Stimulated activated CD4-positive, alpha-beta T cell treated with anti-CD3 and anti-CD28 coated beads, Interleukin-1b, Interleukin-23, amount 100 ng/mL, for 48 hours (primary cell): ENCODE measurements at regions not wholly inside any gene's neighbourhood (a gene's known extent, or its start where the extent isn't known, plus 50 kb on each side); places are given as distances from the start of the nearest gene placed in this dataset.

ENCODE experiments used
- DNase-seq: peaks from one replicate; pipeline ENCODE4 v3.0.0-alpha.2; 2020

GRCh38 chr1:56340977-56341376 is 238.4 kb downstream of the PLPP3 start:
- DNase-seq, result no peak

DNA sequence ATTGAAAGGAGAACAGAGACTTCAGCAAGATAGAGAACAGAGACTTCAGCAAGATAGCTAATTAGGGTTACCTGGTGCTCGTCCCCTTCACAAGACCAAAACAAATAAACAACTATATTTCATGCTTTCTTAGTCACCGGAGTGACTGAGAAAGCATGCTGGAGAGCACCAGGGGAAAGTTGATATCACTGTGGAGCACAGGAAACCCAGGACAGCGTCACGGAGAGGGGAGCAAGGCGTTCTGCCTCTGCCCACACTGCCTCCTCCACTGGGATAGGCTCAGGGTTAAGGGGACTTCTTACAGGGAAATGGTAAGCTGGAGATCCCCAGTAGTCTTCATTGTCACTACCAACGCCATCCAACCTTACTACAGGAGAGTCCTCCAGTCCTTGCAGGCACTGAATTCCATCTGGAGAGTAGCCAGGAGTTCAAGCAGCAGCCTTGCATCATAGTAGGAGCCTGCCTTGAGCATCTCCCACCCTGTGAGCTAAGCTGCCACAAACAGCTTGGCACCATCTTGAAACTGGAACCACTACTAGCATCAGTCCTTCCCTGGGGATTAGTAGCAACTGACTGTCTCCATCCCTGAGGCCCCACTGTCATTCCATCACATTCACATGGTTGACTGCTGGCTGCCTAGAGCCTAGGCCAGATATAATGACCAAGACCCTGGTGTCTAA is 239.4 kb downstream of the PLPP3 start:
- DNase-seq, result no peak

DNA sequence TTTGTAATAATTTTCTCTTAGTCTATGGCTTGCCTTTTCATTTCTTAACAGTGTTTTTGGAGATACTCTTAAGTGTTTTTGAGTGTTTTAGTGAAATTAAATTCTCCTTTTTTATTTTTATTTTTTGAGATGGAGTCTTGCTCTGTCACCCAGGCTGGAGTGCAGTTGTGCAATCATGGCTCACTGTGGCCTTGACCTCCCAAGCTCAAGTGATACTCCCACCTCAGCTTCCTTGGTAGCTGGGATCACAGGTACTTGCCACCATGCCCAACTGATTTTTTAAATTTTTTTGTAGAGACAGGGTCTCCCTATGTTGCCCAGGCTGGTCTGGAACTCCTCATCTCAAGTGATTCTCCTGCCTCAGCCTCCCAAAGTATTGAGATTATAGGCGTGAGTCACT is 240.3 kb downstream of the PLPP3 start:
- no peak for DNase-seq

DNA sequence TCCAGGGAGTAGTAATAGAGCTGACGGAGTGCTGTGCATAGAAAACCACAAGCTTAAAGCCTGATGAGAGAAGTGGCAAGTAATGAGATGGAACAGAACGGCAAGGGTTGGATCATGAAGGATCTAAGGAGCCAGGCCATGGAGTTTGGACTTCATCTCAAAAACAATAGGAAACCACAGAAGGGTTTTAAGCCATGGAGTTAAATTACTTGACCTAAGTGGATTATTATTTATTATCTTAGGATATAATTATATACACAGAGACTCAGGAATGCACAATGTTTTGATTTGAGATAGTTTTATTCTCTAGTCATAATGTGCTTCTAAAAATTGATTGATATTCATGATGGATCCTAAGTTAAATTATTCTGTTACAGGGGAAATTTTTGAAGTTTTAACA is 242.4 kb downstream of the PLPP3 start:
- no peak for DNase-seq

- no peak for DNase-seq
Observed at GRCh38 chr1:56335394-56335793, 244.0 kb downstream of the PLPP3 start.

GRCh38 chr1:56334047-56334446 is 245.3 kb downstream of the PLPP3 start:
- no peak for DNase-seq

DNA sequence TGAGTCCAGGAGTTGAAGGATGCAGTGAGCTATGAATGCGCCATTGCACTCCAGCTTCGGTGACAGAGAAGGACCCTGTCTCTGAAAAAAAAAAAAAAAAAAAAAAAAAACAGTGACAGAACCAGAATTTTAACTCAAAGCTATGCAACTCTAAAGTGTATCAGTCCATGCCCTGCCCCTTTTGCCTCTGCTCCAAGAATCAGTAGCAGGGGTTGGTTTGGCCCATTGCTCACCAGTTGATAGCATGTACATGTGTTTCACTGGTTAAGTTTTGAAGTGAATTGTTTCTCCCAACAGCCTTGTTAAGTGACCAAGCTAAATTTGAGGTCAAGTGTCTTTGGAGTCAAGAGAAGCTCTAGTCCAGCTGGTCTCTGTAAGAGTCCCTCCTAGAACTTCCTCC is 245.9 kb downstream of the PLPP3 start:
- no peak for DNase-seq

DNA sequence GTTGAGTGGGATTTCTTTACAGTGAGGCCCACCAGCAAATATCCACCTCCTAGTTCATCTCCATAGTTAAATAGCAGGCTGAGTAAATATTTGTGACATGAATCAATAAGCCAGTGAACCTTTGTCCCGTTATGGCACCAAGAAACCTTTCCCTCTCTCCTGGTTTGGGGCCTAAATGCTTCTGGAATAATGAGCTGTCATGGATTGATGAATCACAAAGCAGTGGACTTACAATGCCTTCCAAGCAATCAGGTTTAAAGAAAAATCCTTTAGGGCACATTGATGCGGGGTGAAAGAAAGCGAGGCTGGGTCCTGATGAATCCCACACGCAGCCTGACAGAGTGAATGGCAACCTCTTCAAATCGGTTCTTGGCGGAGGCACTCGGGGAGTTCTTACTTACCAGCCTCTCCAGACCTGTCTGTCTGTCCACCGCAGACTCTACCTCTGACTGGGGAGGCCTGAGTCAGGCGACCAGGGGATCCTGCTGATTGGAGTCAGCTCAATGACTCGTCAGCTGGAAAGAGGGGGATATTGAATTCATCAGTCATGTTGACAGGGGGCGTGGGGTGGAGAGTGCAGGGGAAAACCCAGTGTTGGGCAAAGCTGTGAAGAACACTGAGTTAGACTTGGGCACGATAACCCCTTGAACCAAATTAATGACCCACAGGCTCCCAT is 247.3 kb downstream of the PLPP3 start:
- no peak for DNase-seq

DNA sequence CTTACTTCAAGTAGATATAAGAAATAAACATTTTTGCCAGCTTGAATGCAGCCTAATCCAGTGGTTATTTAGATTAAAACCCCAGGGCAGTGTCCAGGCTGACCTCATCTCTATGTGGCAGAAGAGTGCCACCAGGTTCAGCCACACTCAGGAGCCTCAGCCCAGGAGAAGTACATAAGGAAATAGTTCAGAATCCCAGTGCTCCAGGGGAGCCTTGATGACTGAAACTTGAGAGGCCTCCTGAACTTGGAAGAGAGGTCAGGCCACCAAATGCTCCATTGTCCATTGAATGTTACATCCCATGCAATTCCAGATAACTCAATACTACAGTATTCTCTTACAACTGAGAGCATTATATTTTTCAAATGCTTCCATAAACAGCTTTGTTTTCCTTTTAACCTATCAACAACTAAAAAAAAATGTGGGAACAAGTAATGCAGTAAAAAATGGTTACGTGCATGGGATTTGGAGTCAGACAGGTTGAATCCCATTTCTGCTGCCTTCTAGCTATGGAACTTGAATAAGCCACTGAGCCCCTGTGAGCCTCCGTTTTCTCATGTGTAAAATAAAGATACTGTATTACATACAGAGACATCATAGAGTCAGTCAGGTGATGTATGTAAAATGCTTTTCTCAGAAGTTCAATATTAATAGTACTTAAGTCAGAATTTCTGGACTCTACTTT is 248.0 kb downstream of the PLPP3 start:
- no peak for DNase-seq

DNA sequence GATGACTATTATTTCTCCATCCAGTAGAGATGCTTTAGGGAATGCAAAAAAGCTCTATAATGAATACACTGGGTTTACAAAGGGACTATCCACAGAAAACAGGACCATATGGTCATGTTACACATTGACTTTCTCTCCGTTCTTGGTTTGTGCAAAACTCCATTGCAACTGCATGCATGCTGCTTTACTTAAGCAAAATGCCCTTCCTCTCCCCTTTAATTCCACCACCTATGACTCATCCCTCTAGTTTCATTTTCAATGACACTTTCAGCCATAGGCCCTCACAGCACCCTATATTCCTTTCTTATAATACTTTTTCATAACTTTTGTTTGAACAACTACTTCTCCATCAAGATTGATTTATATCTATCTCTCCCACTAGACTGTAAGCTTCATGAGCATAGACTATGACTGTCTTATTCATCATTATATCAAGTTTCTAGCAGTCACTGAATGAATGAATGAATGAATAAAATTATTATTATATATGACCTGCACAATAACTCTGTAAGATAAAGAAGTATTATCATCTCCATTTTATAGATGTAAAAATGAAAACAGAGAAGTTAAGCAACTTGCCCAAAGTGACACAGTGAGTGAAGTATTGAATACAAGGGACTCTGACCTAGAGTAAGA is 248.9 kb downstream of the PLPP3 start:
- DNase-seq, result no peak

DNA sequence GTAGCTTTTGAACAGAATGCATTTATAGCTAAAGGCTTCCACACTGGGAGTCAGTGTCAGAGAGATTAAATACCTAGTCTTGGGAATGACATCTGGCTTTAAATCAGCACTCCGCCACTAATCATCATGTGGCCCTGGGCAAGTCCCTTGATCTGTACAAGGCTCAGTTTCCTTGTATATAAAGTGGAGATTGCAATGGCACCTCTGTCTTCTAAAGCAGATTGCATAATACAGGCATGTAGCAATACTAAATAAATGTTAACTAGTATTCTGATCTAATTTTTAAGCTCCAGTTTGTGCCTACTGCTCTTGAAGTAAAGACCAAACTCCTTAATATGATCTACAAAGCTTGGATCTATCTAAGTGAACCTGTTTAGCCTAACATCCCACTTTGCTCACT is 249.4 kb downstream of the PLPP3 start:
- no peak for DNase-seq

DNA sequence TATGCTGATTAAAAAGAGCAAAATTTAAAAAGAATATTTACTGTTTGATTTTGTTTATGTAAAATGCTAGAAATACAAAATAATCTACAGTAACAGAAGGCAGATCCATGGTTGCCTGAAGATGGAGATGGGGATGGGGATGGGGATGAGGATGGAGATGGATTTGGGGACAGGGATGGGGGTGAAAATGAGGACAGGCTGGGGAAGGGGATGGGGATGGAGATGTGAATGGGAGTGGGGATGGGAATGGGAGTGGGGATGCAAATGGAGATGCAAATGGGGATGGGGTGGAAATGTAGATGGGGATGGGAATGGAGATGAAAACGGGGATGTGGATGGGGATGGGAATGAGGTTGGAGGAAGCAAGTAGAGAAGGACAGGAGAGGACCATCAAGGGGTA is 252.2 kb downstream of the PLPP3 start:
- DNase-seq, result no peak

- no peak for DNase-seq
Observed at GRCh38 chr1:56326056-56326455, 253.3 kb downstream of the PLPP3 start.

- DNase-seq, result no peak
Observed at GRCh38 chr1:56324504-56324903, 254.9 kb downstream of the PLPP3 start.

GRCh38 chr1:56322211-56322610 is 257.2 kb downstream of the PLPP3 start:
- no peak for DNase-seq

- no peak for DNase-seq
Observed at GRCh38 chr1:56321150-56321490, 258.2 kb downstream of the PLPP3 start.

DNA sequence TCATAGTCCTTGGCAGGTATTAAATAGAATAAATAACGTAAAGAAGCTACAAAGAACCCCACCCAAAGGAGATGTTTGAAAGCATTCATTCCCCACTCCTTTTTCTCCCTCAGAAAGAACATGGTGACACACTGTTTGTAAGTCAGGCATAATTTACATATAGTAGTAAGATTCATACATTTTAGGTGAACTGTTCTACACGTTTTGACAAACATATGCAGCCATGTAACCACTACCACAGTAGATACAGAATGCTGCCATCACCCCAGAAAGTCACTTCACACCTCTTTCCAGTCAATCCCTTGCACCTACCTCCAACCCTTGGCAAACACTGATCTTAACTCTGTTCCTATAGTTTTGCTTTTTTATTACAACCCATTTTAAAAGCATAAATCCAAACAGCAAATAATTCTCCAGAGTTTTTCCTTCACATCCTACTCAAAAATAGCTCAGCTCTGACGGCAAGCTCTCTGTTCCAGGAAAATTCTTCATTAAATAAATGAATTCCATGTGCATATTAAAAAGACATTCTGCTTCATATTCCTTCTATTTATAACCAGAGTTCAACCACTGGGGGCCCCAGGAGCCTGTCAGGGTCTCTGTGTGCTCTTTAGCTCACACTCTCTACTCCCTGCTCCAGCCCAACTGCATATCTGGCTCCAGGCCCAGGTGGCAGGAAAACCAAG is 258.8 kb downstream of the PLPP3 start:
- DNase-seq, result no peak

- DNase-seq, result no peak
Observed at GRCh38 chr1:56317722-56318121, 261.6 kb downstream of the PLPP3 start.

DNA sequence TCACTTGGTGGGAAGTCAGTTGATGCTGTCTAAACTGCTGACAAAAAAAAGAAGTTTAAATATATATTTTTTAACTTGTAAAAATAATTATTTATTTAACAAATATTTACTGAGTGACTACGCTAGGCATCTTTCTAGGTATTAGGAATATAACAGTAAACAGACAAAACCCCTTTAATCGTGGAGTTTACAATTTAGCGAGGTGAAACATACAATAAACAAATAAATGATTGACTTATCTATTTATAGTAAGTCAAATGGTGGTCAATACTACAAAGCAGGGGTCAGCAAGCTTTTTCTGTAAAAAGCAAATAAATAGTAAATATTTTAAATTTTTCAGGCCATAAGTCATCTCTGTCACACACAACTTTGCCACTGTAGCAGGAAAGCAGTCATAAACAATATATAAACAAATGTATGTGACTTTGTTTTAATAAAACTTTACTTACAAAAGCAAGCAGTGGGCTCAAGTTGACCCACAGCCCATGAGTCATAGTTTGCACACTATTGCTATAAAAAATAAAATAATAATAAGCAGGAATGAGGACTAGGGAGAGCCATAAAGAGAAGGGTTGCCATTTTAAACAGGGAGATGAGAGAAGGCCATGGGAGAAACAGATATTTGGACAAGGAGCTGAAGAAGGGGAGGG is 263.9 kb downstream of the PLPP3 start:
- no peak for DNase-seq

GRCh38 chr1:56313560-56313959 is 265.8 kb downstream of the PLPP3 start:
- DNase-seq, result no peak

- no peak for DNase-seq
Observed at GRCh38 chr1:56311766-56312165, 267.6 kb downstream of the PLPP3 start.

DNA sequence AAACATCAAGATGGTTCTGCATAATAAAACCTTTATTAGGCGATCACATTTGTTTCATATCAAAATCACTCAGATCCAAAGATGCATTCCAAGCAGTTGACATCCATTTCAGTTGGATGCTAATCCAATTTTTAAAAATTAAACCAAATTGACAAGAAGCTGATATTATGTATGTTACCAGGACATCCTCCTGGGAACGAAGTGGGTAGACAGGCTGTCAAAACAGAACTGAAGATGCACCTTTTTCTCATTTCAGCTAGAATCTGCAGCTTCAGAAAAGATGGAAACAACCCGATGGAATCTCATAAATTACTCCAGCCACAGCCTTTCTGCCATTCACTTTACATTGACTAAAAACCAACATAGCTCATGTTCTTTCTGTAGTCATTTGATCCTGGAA is 268.4 kb downstream of the PLPP3 start:
- DNase-seq, result no peak

- DNase-seq, result no peak
Observed at GRCh38 chr1:56309065-56309464, 270.3 kb downstream of the PLPP3 start.
